ENCODE measurements at regions not wholly inside any gene's neighbourhood (a gene's known extent, or its start where the extent isn't known, plus 50 kb on each side); places are given as distances from the start of the nearest gene placed in this dataset.

DNA sequence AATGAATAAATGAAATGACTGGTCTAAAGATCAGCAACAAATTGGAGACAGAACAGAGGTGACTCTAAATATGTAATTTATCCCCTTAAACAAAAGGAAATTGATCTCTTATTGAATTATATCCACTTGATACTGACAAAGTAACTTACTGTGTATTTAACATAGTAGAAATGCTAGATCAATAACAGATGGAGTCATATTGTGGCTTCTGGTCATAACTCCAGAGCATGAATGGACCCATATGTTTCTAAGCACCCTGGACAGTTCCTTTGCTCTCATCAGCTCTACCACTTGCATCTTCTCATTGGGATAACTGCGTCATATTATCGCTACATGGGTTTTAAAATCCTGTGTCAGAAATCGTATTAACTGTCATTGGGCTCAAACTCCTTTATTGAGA, 222.3 kb downstream of the ETS1 start:
- no peak for DNase-seq (ENCODE audit: low read depth in 2 of 2)

- no peak for DNase-seq (ENCODE audit: low read depth in 2 of 2)
These were observed 225.8 kb downstream of the ETS1 start for GRCh38 chr11:128361451-128362020.

DNA sequence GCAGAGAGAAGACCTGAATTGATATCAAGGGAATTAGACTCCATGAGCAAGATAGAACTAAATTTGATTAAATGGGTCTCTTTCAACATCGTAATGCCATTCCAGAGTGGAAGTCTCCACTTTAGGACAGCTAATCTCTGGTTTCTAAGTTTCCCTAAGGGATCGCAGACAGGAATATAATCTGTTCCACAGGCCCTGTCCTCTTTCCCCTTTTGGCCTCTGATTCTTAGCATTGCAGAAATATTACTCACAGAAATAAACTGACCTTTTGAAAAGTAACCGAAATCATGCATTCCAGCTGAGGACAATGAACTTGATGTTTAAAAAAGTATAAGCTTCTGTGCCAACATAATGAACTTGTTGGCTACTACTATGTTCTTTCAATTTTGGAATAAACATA, 227.8 kb downstream of the ETS1 start:
- no peak for DNase-seq (ENCODE audit: low read depth in 2 of 2)

DNA sequence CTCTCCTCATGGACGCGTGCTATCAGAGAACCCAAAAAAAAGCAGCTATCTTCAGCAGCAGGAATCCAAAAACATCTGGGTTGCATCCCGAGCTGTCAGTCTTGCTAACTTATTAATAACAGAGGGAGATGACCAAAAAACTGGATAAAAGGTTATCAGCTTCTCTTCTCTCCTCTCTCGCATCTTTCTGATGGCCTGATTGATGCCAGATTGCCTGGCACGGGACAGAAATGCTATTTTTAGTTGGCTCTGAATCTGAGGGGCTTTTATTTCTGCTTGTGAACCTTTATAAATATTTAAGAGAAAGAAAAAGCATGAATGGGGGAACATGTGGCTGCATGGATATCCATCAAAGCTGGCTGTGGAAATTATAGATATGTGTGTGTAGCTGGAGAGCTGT, 230.3 kb downstream of the ETS1 start:
- no peak for DNase-seq (ENCODE audit: low read depth in 2 of 2)

- DNase-seq (ENCODE audit: low read depth in 2 of 2), result no peak
These were observed 231.8 kb downstream of the ETS1 start for GRCh38 chr11:128355558-128355957.

DNA sequence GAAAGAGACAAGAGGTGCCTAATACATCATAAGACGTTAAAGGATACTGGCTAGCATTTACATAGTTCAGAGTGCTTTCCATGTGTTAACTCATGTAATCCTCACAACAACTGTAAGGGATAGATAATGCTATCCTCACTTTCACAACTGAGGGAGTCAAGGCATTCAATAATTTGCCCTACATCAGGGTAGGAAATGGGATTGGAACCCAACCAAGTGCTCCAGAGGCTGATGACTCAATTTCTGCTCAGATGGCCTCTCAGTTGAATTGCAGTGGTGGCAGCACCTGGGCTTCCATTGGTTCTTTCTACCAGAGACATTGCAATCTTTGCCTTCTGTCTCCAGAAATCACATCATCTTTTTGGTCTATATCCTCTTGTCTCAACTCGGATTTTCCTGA, 232.9 kb downstream of the ETS1 start:
- no peak for DNase-seq (ENCODE audit: low read depth in 2 of 2)

DNA sequence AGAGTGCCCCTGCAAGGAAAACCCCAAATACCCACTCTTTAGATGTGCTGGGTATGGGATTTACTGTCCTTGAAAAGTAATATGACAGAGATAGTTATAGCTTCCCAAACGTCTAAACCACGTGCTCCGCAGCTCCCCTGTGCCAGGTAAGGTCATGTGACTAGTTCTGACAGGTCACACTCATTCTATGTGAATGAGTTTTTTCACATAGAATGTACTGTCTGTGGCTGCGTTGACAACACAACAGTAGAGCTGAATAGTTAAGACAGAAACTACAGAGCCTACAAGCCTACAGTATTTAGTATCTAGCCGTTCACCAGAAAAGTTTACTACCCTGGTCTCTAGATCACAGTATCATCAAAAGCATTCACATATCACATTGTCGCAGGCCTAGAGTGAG, 236.2 kb downstream of the ETS1 start:
- DNase-seq (ENCODE audit: low read depth in 2 of 2), result no peak

- no peak for DNase-seq (ENCODE audit: low read depth in 2 of 2)
These were observed 237.6 kb downstream of the ETS1 start for GRCh38 chr11:128349650-128350299.

DNA sequence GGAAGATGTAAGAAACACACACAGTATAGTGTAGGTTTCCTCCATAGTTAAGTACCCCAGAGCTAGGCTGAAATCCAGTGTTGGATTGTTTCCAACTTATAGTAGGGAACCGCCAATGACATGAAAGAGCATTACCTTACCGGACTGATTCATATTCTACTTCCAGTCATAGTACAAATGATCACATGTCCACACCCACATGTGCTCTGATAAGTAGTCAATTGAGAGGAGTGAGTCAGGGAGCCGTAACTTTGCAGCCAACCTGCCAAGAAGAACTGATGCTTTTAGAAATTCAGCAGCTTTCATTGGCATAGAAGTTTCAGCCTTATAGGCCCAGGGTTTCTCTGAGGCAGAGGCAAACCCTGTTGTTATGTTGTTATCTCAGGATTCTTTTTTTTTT, 240.6 kb downstream of the ETS1 start:
- DNase-seq (ENCODE audit: low read depth in 2 of 2), result no peak

DNA sequence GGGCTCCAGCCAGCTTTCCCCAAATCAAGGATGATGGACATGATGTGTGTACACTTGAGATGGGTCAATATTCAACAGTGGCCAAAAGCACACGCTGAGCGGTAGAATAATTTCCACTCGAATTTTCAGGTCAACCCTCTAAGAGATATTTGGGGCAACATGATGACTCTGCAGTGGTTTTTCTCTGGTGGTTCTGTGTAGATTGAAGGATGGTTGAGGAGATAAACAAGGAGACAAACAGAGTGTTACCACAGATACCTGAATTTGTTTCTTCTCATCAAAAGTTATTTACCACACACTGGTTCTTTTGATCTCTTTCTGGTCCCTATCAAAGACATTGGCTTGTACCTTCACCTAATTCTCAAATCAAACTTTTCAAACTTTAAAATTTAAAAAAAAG, 242.0 kb downstream of the ETS1 start:
- DNase-seq (ENCODE audit: low read depth in 2 of 2), result no peak

DNA sequence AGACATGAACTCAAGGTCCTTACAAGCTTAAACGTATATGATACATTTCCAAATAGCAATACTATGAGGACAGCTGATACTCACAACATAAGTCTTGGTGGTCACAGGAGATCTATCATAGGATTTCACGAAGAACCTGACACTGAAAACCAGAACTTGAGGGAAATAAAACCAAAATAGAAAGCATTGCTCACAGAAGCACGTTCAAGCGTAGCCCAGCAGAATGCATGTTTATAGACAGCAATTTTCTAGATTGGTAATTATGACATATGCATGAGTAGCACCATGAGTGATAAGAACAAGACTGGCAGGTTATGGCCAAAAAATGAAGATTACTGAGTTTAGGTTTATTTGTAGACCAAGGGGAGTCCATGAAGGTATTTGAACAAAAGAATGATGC, 243.5 kb downstream of the ETS1 start:
- no peak for DNase-seq (ENCODE audit: low read depth in 2 of 2)

- no peak for DNase-seq (ENCODE audit: low read depth in 2 of 2)
These were observed 244.2 kb downstream of the ETS1 start for GRCh38 chr11:128343135-128343514.

GRCh38 chr11:128342511-128343134, 244.7 kb downstream of the ETS1 start:
- DNase-seq (ENCODE audit: low read depth in 2 of 2), result no peak

- DNase-seq (ENCODE audit: low read depth in 2 of 2), result no peak
These were observed 245.8 kb downstream of the ETS1 start for GRCh38 chr11:128341280-128342248.

DNA sequence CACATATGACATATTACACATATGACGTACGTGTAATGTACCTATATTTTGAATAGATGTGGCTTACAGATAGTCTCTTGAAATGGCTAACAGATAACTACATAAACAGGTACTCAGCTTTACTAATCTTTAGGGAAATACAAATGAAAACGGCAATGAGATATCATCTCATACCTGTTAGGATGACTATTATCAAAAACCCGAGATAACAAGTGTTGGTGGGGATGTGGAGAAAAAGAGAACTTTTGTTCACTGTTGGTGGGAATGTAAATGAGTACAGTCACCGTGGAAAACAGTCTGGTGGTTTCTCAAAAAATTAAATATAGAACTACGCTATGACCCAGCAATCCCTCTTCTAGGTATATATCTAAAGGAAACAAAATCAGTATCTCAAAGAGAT, 247.6 kb downstream of the ETS1 start:
- DNase-seq (ENCODE audit: low read depth in 2 of 2), result no peak

- no peak for DNase-seq (ENCODE audit: low read depth in 2 of 2)
These were observed 248.5 kb downstream of the ETS1 start for GRCh38 chr11:128338811-128339210.

DNA sequence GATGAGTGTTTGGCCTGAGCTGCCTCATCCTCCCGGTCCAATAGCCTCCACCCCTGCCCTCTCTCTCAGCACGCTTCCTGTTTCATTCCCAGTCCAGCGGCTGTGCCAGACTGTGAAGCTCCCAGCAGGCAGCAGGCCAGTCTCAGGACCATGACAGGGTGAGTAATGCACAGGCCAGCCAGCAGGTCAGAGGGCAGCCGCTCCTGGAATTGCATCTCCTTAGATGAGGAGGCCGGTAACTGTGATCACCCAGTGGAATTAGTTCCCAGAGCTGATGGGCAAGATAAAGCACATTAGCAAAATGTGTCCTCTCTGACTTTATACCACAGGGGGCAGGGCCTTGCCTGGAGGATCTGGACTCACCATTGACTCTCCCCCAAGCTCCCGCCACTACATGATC, 251.2 kb downstream of the ETS1 start:
- no peak for DNase-seq (ENCODE audit: low read depth in 2 of 2)

DNA sequence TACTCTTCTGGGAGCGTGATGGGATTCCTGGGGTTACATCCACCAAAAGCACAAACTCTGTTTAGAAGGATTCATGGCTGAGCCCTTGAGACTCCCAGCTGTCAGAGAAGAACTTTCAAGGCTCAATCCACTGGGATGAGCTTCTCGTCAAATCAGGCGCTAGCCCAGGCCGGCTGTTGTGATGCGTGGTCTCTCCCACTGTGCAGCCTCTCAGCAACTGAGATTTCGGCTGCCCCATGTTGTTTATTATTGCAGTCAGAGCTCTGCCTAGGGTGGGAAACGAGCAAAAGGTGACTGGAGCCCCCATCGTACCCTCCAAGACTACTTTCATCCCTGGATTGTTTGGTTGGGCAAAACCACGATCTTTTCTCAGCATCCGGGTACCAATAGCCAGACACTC, 251.6 kb downstream of the ETS1 start:
- no peak for DNase-seq (ENCODE audit: low read depth in 2 of 2)

- DNase-seq (ENCODE audit: low read depth in 2 of 2), result no peak
These were observed 252.9 kb downstream of the ETS1 start for GRCh38 chr11:128334311-128335044.

DNA sequence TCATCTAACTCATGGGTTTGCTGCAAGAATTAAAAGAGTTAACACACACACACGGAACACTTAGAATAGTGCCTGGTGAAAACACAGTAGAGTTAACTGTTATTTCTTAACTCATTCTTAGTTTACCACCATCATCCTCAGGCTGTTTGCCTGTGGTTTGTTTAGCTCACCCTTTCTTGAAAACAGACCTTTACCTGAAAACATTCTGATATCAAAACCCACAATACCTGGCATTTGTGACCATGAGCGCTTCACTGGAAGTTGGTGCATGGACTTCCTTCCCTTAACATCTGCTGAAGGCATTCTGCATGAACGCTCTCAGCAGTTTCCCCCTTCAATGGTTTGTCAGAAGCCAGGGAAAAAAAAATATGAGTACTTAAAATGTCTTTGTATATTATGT, 256.0 kb downstream of the ETS1 start:
- no peak for DNase-seq (ENCODE audit: low read depth in 2 of 2)

- no peak for DNase-seq (ENCODE audit: low read depth in 2 of 2)
These were observed 257.2 kb downstream of the ETS1 start for GRCh38 chr11:128330203-128330602.
